Neural progenitor cell (in vitro differentiated cells): ENCODE measurements at regions not wholly inside any gene's neighbourhood (a gene's known extent, or its start where the extent isn't known, plus 50 kb on each side); places are given as distances from the start of the nearest gene placed in this dataset.

ENCODE experiments used
- CTCF ChIP-seq: fragments of 200-600 bp; sonication (generic); IDR thresholded peaks from 2 replicates; pipeline ENCODE4 v1.5.1; 2017; ENCODE audit warnings: antibody characterized with exemption, mild to moderate bottlenecking
- EZH2 ChIP-seq: fragments of 200-600 bp; sonication (generic); IDR thresholded peaks from 2 replicates; pipeline ENCODE4 v1.6.1; 2017; ENCODE audit warnings: antibody characterized with exemption, mild to moderate bottlenecking, moderate library complexity
- EZH2phosphoT487 ChIP-seq: fragments of 200-600 bp; sonication (generic); IDR thresholded peaks from 2 replicates; pipeline ENCODE4 v1.6.1; 2017; ENCODE audit warnings: antibody characterized with exemption

DNA sequence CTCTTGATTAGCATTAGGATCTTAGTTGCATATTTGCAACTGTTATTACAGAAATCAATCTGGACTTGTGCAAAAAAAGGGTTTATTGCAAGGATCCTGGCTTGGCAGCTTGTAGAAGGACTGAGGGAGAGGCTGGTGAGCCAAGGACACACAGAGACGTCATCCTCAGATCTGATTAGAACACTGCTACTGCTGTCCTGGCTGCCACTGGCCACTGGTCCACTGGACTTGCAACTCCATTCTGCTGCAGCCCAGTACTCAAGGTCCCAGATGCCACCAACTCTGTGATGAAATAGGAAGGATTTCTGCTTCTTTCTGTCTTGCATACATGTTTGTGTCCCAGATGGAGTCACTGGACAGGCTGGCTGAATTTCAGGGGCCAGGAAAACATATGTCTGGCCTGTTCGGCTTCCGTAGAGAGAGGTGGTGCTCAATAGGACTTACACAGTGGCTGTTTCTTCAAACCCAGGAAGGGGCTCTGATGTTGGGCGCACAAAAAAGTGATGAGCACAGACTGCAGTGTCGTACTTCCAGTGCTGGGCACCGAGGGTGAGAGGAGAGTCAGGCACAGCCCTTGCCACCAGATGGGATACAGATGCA, 68.9 kb upstream of the SH3PXD2B start:
- TF ChIP-seq CTCF = no peak
- no peak for TF ChIP-seq EZH2phosphoT487
- TF ChIP-seq EZH2 = no peak
